ENCODE measurements at regions not wholly inside any gene's neighbourhood (a gene's known extent, or its start where the extent isn't known, plus 50 kb on each side); places are given as distances from the start of the nearest gene placed in this dataset.

DNA sequence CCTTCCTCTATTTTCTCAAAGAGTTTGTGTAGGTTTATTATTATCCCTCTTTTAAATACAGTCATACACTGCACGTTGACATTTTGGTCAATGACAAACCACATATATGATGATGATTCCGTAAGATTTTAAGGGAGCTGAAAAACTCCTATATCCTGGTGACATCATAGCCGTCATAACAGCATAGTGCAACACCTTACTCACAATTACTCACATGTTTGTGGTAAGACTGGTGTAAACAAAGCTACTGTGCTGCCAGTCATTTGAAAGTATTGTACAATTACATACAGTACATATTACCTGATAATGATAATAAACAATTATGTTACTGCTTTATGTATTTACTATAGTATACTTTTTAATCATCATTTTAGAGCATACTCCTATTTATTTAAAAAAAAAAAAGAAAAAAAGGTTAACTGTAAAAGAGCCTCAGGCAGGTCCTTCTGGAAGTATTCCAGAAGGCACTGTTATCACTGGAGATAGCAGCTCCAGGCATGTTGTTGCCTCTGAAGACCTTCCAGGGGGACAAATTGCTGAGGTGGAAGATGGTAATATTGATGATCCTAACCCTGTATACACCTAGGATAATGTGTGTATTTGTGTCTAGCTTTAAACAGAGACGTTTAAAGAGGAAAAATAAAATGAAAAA, 123.3 kb upstream of the CDK1 start:
- WGBS, 2 donors: 61 to 68% methylated on average over 4 of the region's 4 CpGs
- DNase-seq (ENCODE audit: low spot score in 2 of 2): no peak
- H3K4me3 ChIP-seq (ENCODE audit: low read depth, poor library complexity, severe bottlenecking): no peak overlapping the region
- TF ChIP-seq POLR2A (IDR thresholded peaks at IDR 0.05): no peak
- TF ChIP-seq, protein P1, sequence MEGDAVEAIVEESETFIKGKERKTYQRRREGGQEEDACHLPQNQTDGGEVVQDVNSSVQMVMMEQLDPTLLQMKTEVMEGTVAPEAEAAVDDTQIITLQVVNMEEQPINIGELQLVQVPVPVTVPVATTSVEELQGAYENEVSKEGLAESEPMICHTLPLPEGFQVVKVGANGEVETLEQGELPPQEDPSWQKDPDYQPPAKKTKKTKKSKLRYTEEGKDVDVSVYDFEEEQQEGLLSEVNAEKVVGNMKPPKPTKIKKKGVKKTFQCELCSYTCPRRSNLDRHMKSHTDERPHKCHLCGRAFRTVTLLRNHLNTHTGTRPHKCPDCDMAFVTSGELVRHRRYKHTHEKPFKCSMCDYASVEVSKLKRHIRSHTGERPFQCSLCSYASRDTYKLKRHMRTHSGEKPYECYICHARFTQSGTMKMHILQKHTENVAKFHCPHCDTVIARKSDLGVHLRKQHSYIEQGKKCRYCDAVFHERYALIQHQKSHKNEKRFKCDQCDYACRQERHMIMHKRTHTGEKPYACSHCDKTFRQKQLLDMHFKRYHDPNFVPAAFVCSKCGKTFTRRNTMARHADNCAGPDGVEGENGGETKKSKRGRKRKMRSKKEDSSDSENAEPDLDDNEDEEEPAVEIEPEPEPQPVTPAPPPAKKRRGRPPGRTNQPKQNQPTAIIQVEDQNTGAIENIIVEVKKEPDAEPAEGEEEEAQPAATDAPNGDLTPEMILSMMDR (IDR thresholded peaks at IDR 0.05): no peak
- intact Hi-C loops (cut with DNase I; ENCODE audit: low total_unique reads): no loop called here

DNA sequence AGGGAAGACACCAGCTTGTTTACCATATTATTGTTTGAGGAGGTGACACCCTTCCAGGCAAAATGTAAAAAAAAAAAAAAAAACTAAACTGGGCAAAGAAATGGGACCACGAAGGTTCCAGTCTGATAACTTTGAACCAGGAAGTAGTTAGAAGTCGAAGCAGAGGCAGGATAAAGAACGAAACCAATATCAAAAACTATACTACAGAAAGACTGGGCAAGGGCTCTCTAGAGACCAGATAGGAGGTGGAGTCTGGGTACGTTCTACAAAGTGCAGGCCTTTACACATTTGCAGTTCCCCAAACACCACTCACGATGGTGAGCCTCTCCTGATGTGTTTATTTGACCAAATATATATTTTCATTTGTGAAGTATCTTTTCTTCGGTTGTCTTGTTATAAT, 125.7 kb upstream of the CDK1 start:
- H3K4me3 ChIP-seq (ENCODE audit: low read depth, poor library complexity, severe bottlenecking): no peak overlapping the region
- WGBS, 2 donors: 81 to 90% methylated on average over 6 of the region's 6 CpGs
- intact Hi-C loops (cut with DNase I; ENCODE audit: low total_unique reads): no loop called here
- no peak for DNase-seq (ENCODE audit: low spot score in 2 of 2)
- TF ChIP-seq POLR2A (IDR thresholded peaks at IDR 0.05): no peak
- TF ChIP-seq, protein P1 (IDR thresholded peaks at IDR 0.05): no peak

- H3K4me3 ChIP-seq (ENCODE audit: low read depth, poor library complexity, severe bottlenecking): no peak overlapping the region
- no peak for TF ChIP-seq POLR2A (IDR thresholded peaks at IDR 0.05)
- TF ChIP-seq, protein P1 (IDR thresholded peaks at IDR 0.05): no peak
- intact Hi-C loops (cut with DNase I; ENCODE audit: low total_unique reads): no loop called here
- DNase-seq (ENCODE audit: low spot score in 2 of 2): no peak
Observed at GRCh38 chr10:60650378-60650800, 127.9 kb upstream of the CDK1 start.

DNA sequence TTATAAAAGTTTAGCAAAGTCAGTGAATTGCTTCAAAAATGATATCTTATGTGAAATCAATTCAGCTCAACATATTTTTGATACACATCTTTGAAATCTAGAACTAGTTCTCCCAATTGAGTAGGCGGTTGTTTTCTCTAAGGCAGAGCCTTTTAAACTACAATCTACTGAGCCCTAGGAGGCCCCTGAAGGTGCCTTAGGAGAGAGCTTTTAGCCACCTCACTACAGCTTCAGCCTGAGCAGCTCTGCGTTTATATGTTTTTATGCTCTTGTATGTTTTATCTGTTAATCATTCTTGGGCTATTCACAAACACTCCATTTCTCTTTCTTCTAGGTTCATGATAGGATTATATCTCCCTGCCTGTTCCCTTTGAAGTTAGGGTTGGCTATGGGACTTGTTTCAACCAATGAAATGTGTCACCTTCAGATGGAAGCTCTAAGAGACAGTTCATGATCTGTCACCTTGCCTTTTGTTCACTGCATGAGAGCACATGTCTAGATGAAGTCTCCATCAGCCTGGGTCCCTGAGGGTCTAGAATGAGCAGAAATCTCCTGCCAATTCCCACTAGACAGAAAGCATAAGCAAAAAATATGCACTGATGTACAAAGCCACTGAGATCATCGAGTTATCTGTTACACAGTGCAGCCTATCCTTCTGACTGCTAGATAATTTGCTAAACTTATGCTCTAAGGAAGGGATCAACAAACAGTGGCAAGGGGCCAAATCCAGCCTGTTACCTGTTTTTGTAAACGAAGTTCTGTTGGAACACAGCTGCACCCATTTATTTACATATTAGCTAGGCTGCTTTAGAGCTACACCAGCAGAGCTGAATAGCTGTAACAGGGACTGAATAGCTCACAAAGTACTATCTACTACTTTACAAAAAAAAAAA, 128.5 kb upstream of the CDK1 start:
- DNase-seq (ENCODE audit: low spot score in 2 of 2): peak in 1 of 2 donors; percentile 27
- 48% methylated on average over 4 of the region's 4 CpGs for WGBS, 2 donors
- TF ChIP-seq, protein P1 (IDR thresholded peaks at IDR 0.05): no peak
- no peak for TF ChIP-seq POLR2A (IDR thresholded peaks at IDR 0.05)
- no peak overlapping the region for H3K4me3 ChIP-seq (ENCODE audit: low read depth, poor library complexity, severe bottlenecking)
- intact Hi-C loops (cut with DNase I; ENCODE audit: low total_unique reads): loop anchor here (10.0 kb wide), 1 partner anchor 205 kb away; no protein-coding TSS in a partner anchor

GRCh38 chr10:60648761-60649160, 129.5 kb upstream of the CDK1 start:
- no peak overlapping the region for H3K4me3 ChIP-seq (ENCODE audit: low read depth, poor library complexity, severe bottlenecking)
- 78 to 84% methylated on average over 2 of the region's 2 CpGs for WGBS, 2 donors
- TF ChIP-seq, protein P1 (IDR thresholded peaks at IDR 0.05): no peak
- TF ChIP-seq POLR2A (IDR thresholded peaks at IDR 0.05): no peak
- no peak for DNase-seq (ENCODE audit: low spot score in 2 of 2)
- intact Hi-C loops (cut with DNase I; ENCODE audit: low total_unique reads): loop anchor here (10.0 kb wide), 1 partner anchor 204 kb away; no protein-coding TSS in a partner anchor

Measured in lower leg skin (tissue), 4 donors.